HepG2 (cell line): ENCODE measurements at regions not wholly inside any gene's neighbourhood (a gene's known extent, or its start where the extent isn't known, plus 50 kb on each side); places are given as distances from the start of the nearest gene placed in this dataset.

ENCODE experiments used
- ATAC-seq: fragments of 200-7000 bp; cut with Tn5 transposase; 3 replicates; pipeline ENCODE4 v1.9.1; 2020; ENCODE audit warnings: mild to moderate bottlenecking, moderate library complexity
- BruUV-seq: library from RNA; stranded (reverse); fragments of 400-500 nt; replicated peaks from 2 replicates; lab custom pipeline; 2021; lab: Mats Ljungman, UMichigan
- CTCF ChIA-PET: fragments of 300-600 bp; formaldehyde crosslinking; extraction: SDS; loops from one replicate; lab custom pipeline; 2021; ENCODE audit warnings: low total read pairs, inconsistent platforms, low intra/inter-chr PET ratio; lab: Yijun Ruan, JAX
- POLR2A ChIA-PET: fragments of 350-600 bp; sonication (Branson Sonifier 250); formaldehyde crosslinking; loops from one replicate; lab custom pipeline; 2020; ENCODE audit warnings: antibody characterized with exemption, inconsistent platforms; lab: Yijun Ruan, JAX
- DNase-seq: peaks from one replicate; pipeline ENCODE4 v3.0.0-alpha.2; 2015; ENCODE audit warnings: low spot score
- FAIRE-seq: peaks from 3 replicates; lab custom pipeline; 2011; peaks lifted over from hg19 to GRCh38; lab: Jason Lieb, UNC
- H2AFZ ChIP-seq: one replicate; pipeline ENCODE4 v1.6.1; 2011; ENCODE audit warnings: low read length, inconsistent platforms
- H3K27ac ChIP-seq: fragments of 300-600 bp; 3 replicates; pipeline ENCODE4 v1.8.0; 2011; ENCODE audit warnings: mixed run types, mild to moderate bottlenecking, mixed read lengths, low read length, inconsistent platforms; ENCODE audit not compliant: insufficient read depth; ENCODE audit errors: extremely low read length
- H3K27me3 ChIP-seq, 2 experiments: fragments of 200-600 bp in 1 of 2; 2 replicates in 1 of 2; 3 replicates in 1 of 2; pipeline versions ENCODE4 v1.6.0 to v1.8.0; 2011; ENCODE audit warnings: low read length in 2 of 2, mild to moderate bottlenecking in 2 of 2, moderate library complexity in 2 of 2, inconsistent platforms in 1 of 2; ENCODE audit not compliant: insufficient read depth in 2 of 2, control insufficient read depth in 1 of 2
- H3K36me3 ChIP-seq, 2 experiments: fragments of 200-600 bp in 1 of 2; replicated peaks in 1 of 2; 2 replicates in 1 of 2; 3 replicates in 1 of 2; pipeline versions ENCODE4 v1.5.1 to v1.8.0; 2011; ENCODE audit warnings: low read length in 2 of 2, inconsistent platforms in 1 of 2; ENCODE audit not compliant: insufficient read depth in 2 of 2, control insufficient read depth in 1 of 2
- H3K4me1 ChIP-seq: 2 replicates; pipeline ENCODE4 v1.5.1; 2012; ENCODE audit warnings: low read length, inconsistent platforms; ENCODE audit not compliant: insufficient read depth
- H3K4me2 ChIP-seq: 2 replicates; pipeline ENCODE4 v1.6.0; 2011; ENCODE audit warnings: low read depth, low read length, inconsistent platforms
- H3K4me3 ChIP-seq, 3 experiments: fragments of 200-600 bp in 1 of 3; sonication (generic), shearing (Covaris generic) in 1 of 3; replicated peaks in 1 of 3; 2 replicates each; pipeline ENCODE4 v1.5.1; 2011 to 2016; ENCODE audit warnings: low read length in 3 of 3, inconsistent platforms in 2 of 3, low read depth in 2 of 3, mild to moderate bottlenecking in 2 of 3, control low read depth in 1 of 3, mixed read lengths in 1 of 3; ENCODE audit not compliant: insufficient read depth in 1 of 3
- H3K79me2 ChIP-seq: one replicate; pipeline ENCODE4 v1.6.1; 2011; ENCODE audit warnings: low read length, inconsistent platforms; ENCODE audit not compliant: insufficient read depth
- H3K9ac ChIP-seq: 2 replicates; pipeline ENCODE4 v1.6.0; 2011; ENCODE audit warnings: mild to moderate bottlenecking, low read depth, low read length, inconsistent platforms; ENCODE audit not compliant: insufficient read depth
- H3K9me3 ChIP-seq: 2 replicates; pipeline ENCODE4 v1.5.1; 2012; ENCODE audit warnings: mild to moderate bottlenecking, low read length
- H4K20me1 ChIP-seq: 2 replicates; pipeline ENCODE4 v1.6.0; 2011; ENCODE audit warnings: inconsistent platforms, mild to moderate bottlenecking, low read length, moderate library complexity; ENCODE audit not compliant: insufficient read depth
- FOSL1 ChIP-seq: sonication (generic); formaldehyde crosslinking; IDR thresholded peaks from 2 replicates; pipeline ENCODE4 v1.9.0; 2021; ENCODE audit warnings: missing genetic modification reagents, borderline replicate concordance
- HCFC1 ChIP-seq: fragments of 150-350 bp; IDR thresholded peaks from 2 replicates; pipeline ENCODE4 v1.6.1; 2014; ENCODE audit warnings: low read depth, low read length
- PHF8 ChIP-seq: sonication (generic); formaldehyde crosslinking; IDR thresholded peaks from 2 replicates; pipeline ENCODE4 v1.5.0; 2020; ENCODE audit warnings: missing genetic modification reagents
- RFX3 ChIP-seq: IDR thresholded peaks from 2 replicates; pipeline ENCODE4 v1.6.1; 2016; ENCODE audit warnings: missing biosample characterization, missing genetic modification reagents
- RNF2 ChIP-seq: fragments of 450-650 bp; conservative IDR thresholded peaks from 2 replicates; pipeline ENCODE4 v1.6.1; 2016; ENCODE audit warnings: low read depth
- SAFB2 ChIP-seq: sonication (generic); formaldehyde crosslinking; IDR thresholded peaks from 2 replicates; pipeline ENCODE4 v1.5.1; 2020; ENCODE audit warnings: missing genetic modification reagents, low read depth, mild to moderate bottlenecking, borderline replicate concordance
- SALL2 ChIP-seq: sonication (generic); formaldehyde crosslinking; IDR thresholded peaks from 2 replicates; pipeline ENCODE4 v1.8.1; 2023; ENCODE audit warnings: mild to moderate bottlenecking, missing genetic modification reagents, inconsistent platforms
- ZNF260 ChIP-seq: sonication (generic); formaldehyde crosslinking; IDR thresholded peaks from 2 replicates; pipeline ENCODE4 v1.4.0; 2020; ENCODE audit warnings: missing genetic modification reagents, low read depth, mild to moderate bottlenecking, borderline replicate concordance
- ZNF343 ChIP-seq: sonication (generic); formaldehyde crosslinking; IDR thresholded peaks from 2 replicates; pipeline ENCODE4 v1.4.0; 2020; ENCODE audit warnings: mild to moderate bottlenecking, missing genetic modification reagents
- ZNF567 ChIP-seq: sonication (generic); formaldehyde crosslinking; IDR thresholded peaks from 2 replicates; pipeline ENCODE4 v1.8.1; 2023; ENCODE audit warnings: mild to moderate bottlenecking, missing genetic modification reagents, borderline replicate concordance
- ZNF614 ChIP-seq: IDR thresholded peaks from 2 replicates; pipeline ENCODE4 v1.6.1; 2018; ENCODE audit warnings: missing biosample characterization, missing genetic modification reagents, inconsistent platforms, borderline replicate concordance
- WGBS: methylation state at CpG from one replicate; pipeline ENCODE4 v1.1.6; 2017; ENCODE audit warnings: low lambda C conversion rate; 5-methylcytosine and 5-hydroxymethylcytosine counted together
- in situ Hi-C: cut with HindIII; loops from 2 replicates; pipeline ENCODE4 v1.10.0; 2017; ENCODE audit warnings: low pct_unique_long_range_greater_than_20kb; ENCODE audit not compliant: extremely low pct_ligation_motif_present
- intact Hi-C: fragments of 100-400 bp; cut with micrococcal nuclease; formaldehyde crosslinking; loops from one replicate; pipeline ENCODE4 v1.10.0; 2022; ENCODE audit not compliant: unreplicated experiment
- TF ChIP-seq, protein P1 (sequence below): sonication (generic); formaldehyde crosslinking; IDR thresholded peaks from 2 replicates; pipeline ENCODE4 v1.8.1; 2023; ENCODE audit warnings: mild to moderate bottlenecking, inconsistent platforms, moderate library complexity, missing genetic modification reagents, borderline replicate concordance
- TF ChIP-seq, protein P2 (sequence below): sonication (generic); formaldehyde crosslinking; IDR thresholded peaks from 2 replicates; pipeline ENCODE4 v1.8.1; 2023; ENCODE audit warnings: missing genetic modification reagents, mild to moderate bottlenecking, borderline replicate concordance
- TF ChIP-seq, protein P3 (sequence below): sonication (generic); formaldehyde crosslinking; IDR thresholded peaks from 2 replicates; pipeline ENCODE4 v1.5.0; 2020; ENCODE audit warnings: missing genetic modification reagents, mild to moderate bottlenecking, borderline replicate concordance

DNA sequence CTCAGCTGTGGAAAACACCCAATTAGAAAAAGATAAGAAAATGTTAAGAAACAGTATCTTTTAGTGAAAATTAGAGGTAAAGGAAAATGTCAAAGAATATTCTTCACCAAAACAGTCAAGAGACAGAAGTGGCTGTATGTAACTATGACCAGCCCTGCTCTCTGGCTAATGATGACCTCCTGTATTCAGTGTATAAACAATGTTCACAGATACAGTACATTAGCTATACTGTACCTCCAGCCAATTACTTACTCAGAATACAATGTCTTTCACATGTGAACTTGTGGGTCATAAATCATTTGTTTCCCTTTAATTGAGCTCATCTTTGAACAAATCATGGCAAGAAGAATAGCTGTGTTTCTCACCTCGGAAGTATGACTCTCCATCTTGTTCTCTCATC is 432.0 kb downstream of the LMO4 start:
- TF ChIP-seq ZNF567 (no peak), PHF8 (no peak), HCFC1 (no peak), RFX3 (CRISPR knock-in tag) (no peak), RNF2 (no peak), ZNF614 (no peak), ZNF343 (CRISPR knock-in tag) (no peak), FOSL1 (CRISPR knock-in tag) (no peak), SAFB2 (CRISPR knock-in tag) (no peak), SALL2 (no peak), ZNF260 (CRISPR knock-in tag) (no peak)
- TF ChIP-seq, protein P1, sequence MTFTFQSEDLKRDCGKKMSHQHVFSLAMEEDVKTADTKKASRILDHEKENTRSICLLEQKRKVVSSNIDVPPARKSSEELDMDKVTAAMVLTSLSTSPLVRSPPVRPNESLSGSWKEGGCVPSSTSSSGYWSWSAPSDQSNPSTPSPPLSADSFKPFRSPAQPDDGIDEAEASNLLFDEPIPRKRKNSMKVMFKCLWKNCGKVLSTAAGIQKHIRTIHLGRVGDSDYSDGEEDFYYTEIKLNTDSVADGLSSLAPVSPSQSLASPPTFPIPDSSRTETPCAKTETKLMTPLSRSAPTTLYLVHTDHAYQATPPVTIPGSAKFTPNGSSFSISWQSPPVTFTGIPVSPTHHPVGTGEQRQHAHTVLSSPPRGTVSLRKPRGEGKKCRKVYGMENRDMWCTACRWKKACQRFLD (CRISPR knock-in tag): no peak
- TF ChIP-seq, protein P2, sequence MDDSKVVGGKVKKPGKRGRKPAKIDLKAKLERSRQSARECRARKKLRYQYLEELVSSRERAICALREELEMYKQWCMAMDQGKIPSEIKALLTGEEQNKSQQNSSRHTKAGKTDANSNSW: no peak
- TF ChIP-seq, protein P3, sequence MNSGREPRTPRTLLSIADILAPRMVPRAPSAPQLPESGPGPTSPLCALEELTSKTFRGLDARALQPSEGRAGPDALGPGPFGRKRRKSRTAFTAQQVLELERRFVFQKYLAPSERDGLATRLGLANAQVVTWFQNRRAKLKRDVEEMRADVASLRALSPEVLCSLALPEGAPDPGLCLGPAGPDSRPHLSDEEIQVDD (CRISPR knock-in tag): no peak
- Histone ChIP-seq H3K36me3 (no peaks in the 10 kb centered on the region), H3K4me2 (no peak overlapping the region), H2AFZ (no peak overlapping the region), H3K27me3 (no peaks in the 10 kb centered on the region), H3K27ac (no peak overlapping the region), H3K9ac (no peak overlapping the region), H3K4me1 (no peaks in the 10 kb centered on the region), H3K9me3 (no peaks in the 10 kb centered on the region), H3K4me3 (no peak overlapping the region), H3K79me2 (no peaks in the 10 kb centered on the region), H4K20me1 (no peaks in the 10 kb centered on the region)
- ChIA-PET CTCF (no interaction called here), POLR2A (no interaction called here)
- intact Hi-C loops: no loop called here
- FAIRE-seq (no peak), ATAC-seq (no peak), DNase-seq (no peak)
- BruUV-seq: no TSS peak
- in situ Hi-C loops: no loop called here
- 70% methylated on average over 1 of the region's 1 CpG for WGBS
